ENCODE measurements at regions not wholly inside any gene's neighbourhood (a gene's known extent, or its start where the extent isn't known, plus 50 kb on each side); places are given as distances from the start of the nearest gene placed in this dataset.

GRCh38 chr2:21353879-21354679 is 230.3 kb downstream of the TDRD15 start:
- H3K9me3 ChIP-seq (ENCODE audit: control insufficient read depth in 3 of 3, low read length in 3 of 3) = no peaks in the 10 kb centered on the region
- H3K4me1 ChIP-seq (ENCODE audit: control insufficient read depth in 3 of 3, insufficient read depth in 3 of 3, low read length in 3 of 3) = no peaks in the 10 kb centered on the region
- no peak overlapping the region for H3K4me3 ChIP-seq (ENCODE audit: low read length in 3 of 3)
- H3K27ac ChIP-seq (ENCODE audit: low read depth, low read length) = no peak overlapping the region
- H3K27me3 ChIP-seq (ENCODE audit: control insufficient read depth in 3 of 3, insufficient read depth in 3 of 3, low read length in 3 of 3) = peaks cover 0 to 2% (median 0%) of the 10 kb centered on the region in 3 donors
- no peak overlapping the region for H3K9ac ChIP-seq (ENCODE audit: low read depth in 1 of 3, low read length in 3 of 3)
- H3K36me3 ChIP-seq (ENCODE audit: control insufficient read depth in 3 of 3, insufficient read depth in 3 of 3, low read length in 3 of 3) = no peaks in the 10 kb centered on the region

GRCh38 chr2:21356086-21356856 is 232.5 kb downstream of the TDRD15 start:
- no peak overlapping the region for H3K9ac ChIP-seq (ENCODE audit: low read depth in 1 of 3, low read length in 3 of 3)
- no peaks in the 10 kb centered on the region for H3K9me3 ChIP-seq (ENCODE audit: control insufficient read depth in 3 of 3, low read length in 3 of 3)
- no peak overlapping the region for H3K27ac ChIP-seq (ENCODE audit: low read depth, low read length)
- no peak overlapping the region for H3K4me3 ChIP-seq (ENCODE audit: low read length in 3 of 3)
- H3K27me3 ChIP-seq (ENCODE audit: control insufficient read depth in 3 of 3, insufficient read depth in 3 of 3, low read length in 3 of 3) = peaks cover 0 to 2% (median 0%) of the 10 kb centered on the region in 3 donors
- H3K36me3 ChIP-seq (ENCODE audit: control insufficient read depth in 3 of 3, insufficient read depth in 3 of 3, low read length in 3 of 3) = no peaks in the 10 kb centered on the region
- H3K4me1 ChIP-seq (ENCODE audit: control insufficient read depth in 3 of 3, insufficient read depth in 3 of 3, low read length in 3 of 3) = no peaks in the 10 kb centered on the region

- H3K9ac ChIP-seq (ENCODE audit: low read depth in 1 of 3, low read length in 3 of 3) = no peak overlapping the region
- H3K9me3 ChIP-seq (ENCODE audit: control insufficient read depth in 3 of 3, low read length in 3 of 3) = no peaks in the 10 kb centered on the region
- H3K36me3 ChIP-seq (ENCODE audit: control insufficient read depth in 3 of 3, insufficient read depth in 3 of 3, low read length in 3 of 3) = no peaks in the 10 kb centered on the region
- H3K4me1 ChIP-seq (ENCODE audit: control insufficient read depth in 3 of 3, insufficient read depth in 3 of 3, low read length in 3 of 3) = no peaks in the 10 kb centered on the region
- no peak overlapping the region for H3K27ac ChIP-seq (ENCODE audit: low read depth, low read length)
- H3K27me3 ChIP-seq (ENCODE audit: control insufficient read depth in 3 of 3, insufficient read depth in 3 of 3, low read length in 3 of 3) = peaks cover 0 to 2% (median 0%) of the 10 kb centered on the region in 3 donors
- H3K4me3 ChIP-seq (ENCODE audit: low read length in 3 of 3) = no peak overlapping the region
These were observed 233.1 kb downstream of the TDRD15 start for GRCh38 chr2:21356857-21357255.

GRCh38 chr2:21358976-21359375 is 235.2 kb downstream of the TDRD15 start:
- peaks cover 0 to 2% (median 0%) of the 10 kb centered on the region in 3 donors for H3K27me3 ChIP-seq (ENCODE audit: control insufficient read depth in 3 of 3, insufficient read depth in 3 of 3, low read length in 3 of 3)
- no peaks in the 10 kb centered on the region for H3K4me1 ChIP-seq (ENCODE audit: control insufficient read depth in 3 of 3, insufficient read depth in 3 of 3, low read length in 3 of 3)
- H3K4me3 ChIP-seq (ENCODE audit: low read length in 3 of 3) = no peak overlapping the region
- no peaks in the 10 kb centered on the region for H3K9me3 ChIP-seq (ENCODE audit: control insufficient read depth in 3 of 3, low read length in 3 of 3)
- H3K9ac ChIP-seq (ENCODE audit: low read depth in 1 of 3, low read length in 3 of 3) = no peak overlapping the region
- H3K27ac ChIP-seq (ENCODE audit: low read depth, low read length) = no peak overlapping the region
- H3K36me3 ChIP-seq (ENCODE audit: control insufficient read depth in 3 of 3, insufficient read depth in 3 of 3, low read length in 3 of 3) = no peaks in the 10 kb centered on the region

- Histone ChIP-seq H3K27me3 (ENCODE audit: control insufficient read depth in 3 of 3, insufficient read depth in 3 of 3, low read length in 3 of 3) (no peaks in the 10 kb centered on the region), H3K36me3 (ENCODE audit: control insufficient read depth in 3 of 3, insufficient read depth in 3 of 3, low read length in 3 of 3) (no peaks in the 10 kb centered on the region), H3K27ac (ENCODE audit: low read depth, low read length) (no peak overlapping the region), H3K4me3 (ENCODE audit: low read length in 3 of 3) (no peak overlapping the region), H3K9me3 (ENCODE audit: control insufficient read depth in 3 of 3, low read length in 3 of 3) (no peaks in the 10 kb centered on the region), H3K9ac (ENCODE audit: low read depth in 1 of 3, low read length in 3 of 3) (no peak overlapping the region), H3K4me1 (ENCODE audit: control insufficient read depth in 3 of 3, insufficient read depth in 3 of 3, low read length in 3 of 3) (no peaks in the 10 kb centered on the region)
These were observed 237.6 kb downstream of the TDRD15 start for GRCh38 chr2:21361384-21361783.

GRCh38 chr2:21361957-21362486 is 238.3 kb downstream of the TDRD15 start:
- no peaks in the 10 kb centered on the region for H3K4me1 ChIP-seq (ENCODE audit: control insufficient read depth in 3 of 3, insufficient read depth in 3 of 3, low read length in 3 of 3)
- H3K4me3 ChIP-seq (ENCODE audit: low read length in 3 of 3) = no peak overlapping the region
- no peak overlapping the region for H3K9ac ChIP-seq (ENCODE audit: low read depth in 1 of 3, low read length in 3 of 3)
- H3K27ac ChIP-seq (ENCODE audit: low read depth, low read length) = no peak overlapping the region
- no peaks in the 10 kb centered on the region for H3K36me3 ChIP-seq (ENCODE audit: control insufficient read depth in 3 of 3, insufficient read depth in 3 of 3, low read length in 3 of 3)
- H3K27me3 ChIP-seq (ENCODE audit: control insufficient read depth in 3 of 3, insufficient read depth in 3 of 3, low read length in 3 of 3) = no peaks in the 10 kb centered on the region
- H3K9me3 ChIP-seq (ENCODE audit: control insufficient read depth in 3 of 3, low read length in 3 of 3) = no peaks in the 10 kb centered on the region

GRCh38 chr2:21363364-21363763 is 239.6 kb downstream of the TDRD15 start:
- Histone ChIP-seq H3K9ac (ENCODE audit: low read depth in 1 of 3, low read length in 3 of 3) (no peak overlapping the region), H3K9me3 (ENCODE audit: control insufficient read depth in 3 of 3, low read length in 3 of 3) (no peaks in the 10 kb centered on the region), H3K4me3 (ENCODE audit: low read length in 3 of 3) (no peak overlapping the region), H3K36me3 (ENCODE audit: control insufficient read depth in 3 of 3, insufficient read depth in 3 of 3, low read length in 3 of 3) (no peaks in the 10 kb centered on the region), H3K27ac (ENCODE audit: low read depth, low read length) (no peak overlapping the region), H3K4me1 (ENCODE audit: control insufficient read depth in 3 of 3, insufficient read depth in 3 of 3, low read length in 3 of 3) (no peaks in the 10 kb centered on the region), H3K27me3 (ENCODE audit: control insufficient read depth in 3 of 3, insufficient read depth in 3 of 3, low read length in 3 of 3) (no peaks in the 10 kb centered on the region)

- no peaks in the 10 kb centered on the region for H3K36me3 ChIP-seq (ENCODE audit: control insufficient read depth in 3 of 3, insufficient read depth in 3 of 3, low read length in 3 of 3)
- no peaks in the 10 kb centered on the region for H3K4me1 ChIP-seq (ENCODE audit: control insufficient read depth in 3 of 3, insufficient read depth in 3 of 3, low read length in 3 of 3)
- no peak overlapping the region for H3K27ac ChIP-seq (ENCODE audit: low read depth, low read length)
- no peak overlapping the region for H3K4me3 ChIP-seq (ENCODE audit: low read length in 3 of 3)
- H3K27me3 ChIP-seq (ENCODE audit: control insufficient read depth in 3 of 3, insufficient read depth in 3 of 3, low read length in 3 of 3) = peaks cover 0 to 3% (median 0%) of the 10 kb centered on the region in 3 donors
- no peaks in the 10 kb centered on the region for H3K9me3 ChIP-seq (ENCODE audit: control insufficient read depth in 3 of 3, low read length in 3 of 3)
- H3K9ac ChIP-seq (ENCODE audit: low read depth in 1 of 3, low read length in 3 of 3) = no peak overlapping the region
These were observed 243.7 kb downstream of the TDRD15 start for GRCh38 chr2:21367421-21367820.

GRCh38 chr2:21369787-21370186 is 246.0 kb downstream of the TDRD15 start:
- H3K36me3 ChIP-seq (ENCODE audit: control insufficient read depth in 3 of 3, insufficient read depth in 3 of 3, low read length in 3 of 3) = no peaks in the 10 kb centered on the region
- no peak overlapping the region for H3K27ac ChIP-seq (ENCODE audit: low read depth, low read length)
- no peak overlapping the region for H3K4me3 ChIP-seq (ENCODE audit: low read length in 3 of 3)
- H3K9ac ChIP-seq (ENCODE audit: low read depth in 1 of 3, low read length in 3 of 3) = no peak overlapping the region
- H3K4me1 ChIP-seq (ENCODE audit: control insufficient read depth in 3 of 3, insufficient read depth in 3 of 3, low read length in 3 of 3) = no peaks in the 10 kb centered on the region
- peaks cover 0 to 3% (median 0%) of the 10 kb centered on the region in 3 donors for H3K27me3 ChIP-seq (ENCODE audit: control insufficient read depth in 3 of 3, insufficient read depth in 3 of 3, low read length in 3 of 3)
- H3K9me3 ChIP-seq (ENCODE audit: control insufficient read depth in 3 of 3, low read length in 3 of 3) = no peaks in the 10 kb centered on the region

- no peak overlapping the region for H3K9ac ChIP-seq (ENCODE audit: low read depth in 1 of 3, low read length in 3 of 3)
- H3K4me1 ChIP-seq (ENCODE audit: control insufficient read depth in 3 of 3, insufficient read depth in 3 of 3, low read length in 3 of 3) = no peaks in the 10 kb centered on the region
- no peak overlapping the region for H3K27ac ChIP-seq (ENCODE audit: low read depth, low read length)
- H3K9me3 ChIP-seq (ENCODE audit: control insufficient read depth in 3 of 3, low read length in 3 of 3) = no peaks in the 10 kb centered on the region
- peaks cover 0 to 3% (median 0%) of the 10 kb centered on the region in 3 donors for H3K27me3 ChIP-seq (ENCODE audit: control insufficient read depth in 3 of 3, insufficient read depth in 3 of 3, low read length in 3 of 3)
- no peak overlapping the region for H3K4me3 ChIP-seq (ENCODE audit: low read length in 3 of 3)
- H3K36me3 ChIP-seq (ENCODE audit: control insufficient read depth in 3 of 3, insufficient read depth in 3 of 3, low read length in 3 of 3) = no peaks in the 10 kb centered on the region
These were observed 247.8 kb downstream of the TDRD15 start for GRCh38 chr2:21371499-21372003.
